OCI-M2 (cell line): ENCODE measurements at regions not wholly inside any gene's neighbourhood (a gene's known extent, or its start where the extent isn't known, plus 50 kb on each side); places are given as distances from the start of the nearest gene placed in this dataset.

Experiments
- DNase-seq: peaks from one replicate; lab custom pipeline; 2025; ENCODE audit not compliant: unreplicated experiment; lab: John Stamatoyannopoulos, UW

- no peak for DNase-seq
These were observed 481.4 kb downstream of the COG6 start for GRCh38 chr13:40136896-40137295.

GRCh38 chr13:40137400-40137799 lies 481.9 kb downstream of the COG6 start:
- no peak for DNase-seq

- DNase-seq, result no peak
These were observed 484.5 kb downstream of the COG6 start for GRCh38 chr13:40139896-40140520.

GRCh38 chr13:40141859-40142555 lies 486.5 kb downstream of the COG6 start:
- DNase-seq, result no peak

- DNase-seq, result no peak
These were observed 487.6 kb downstream of the COG6 start for GRCh38 chr13:40143106-40143505.

- no peak for DNase-seq
These were observed 488.1 kb downstream of the COG6 start for GRCh38 chr13:40143559-40143958.

- no peak for DNase-seq
These were observed 489.7 kb downstream of the COG6 start for GRCh38 chr13:40145139-40145538.

GRCh38 chr13:40146063-40146462 lies 490.6 kb downstream of the COG6 start:
- DNase-seq, result no peak

GRCh38 chr13:40146611-40147117 lies 491.2 kb downstream of the COG6 start:
- DNase-seq, result no peak

- no peak for DNase-seq
These were observed 492.6 kb downstream of the COG6 start for GRCh38 chr13:40148101-40148500.

- no peak for DNase-seq
These were observed 493.3 kb downstream of the COG6 start for GRCh38 chr13:40148742-40149141.

GRCh38 chr13:40149611-40150274 lies 494.3 kb downstream of the COG6 start:
- no peak for DNase-seq

- no peak for DNase-seq
These were observed 496.2 kb downstream of the COG6 start for GRCh38 chr13:40151673-40152072.

- DNase-seq, result no peak
These were observed 496.7 kb downstream of the COG6 start for GRCh38 chr13:40152145-40152544.

- no peak for DNase-seq
These were observed 497.5 kb downstream of the COG6 start for GRCh38 chr13:40152922-40153321.

- no peak for DNase-seq
These were observed 498.1 kb downstream of the COG6 start for GRCh38 chr13:40153516-40153915.

- no peak for DNase-seq
These were observed 499.7 kb downstream of the COG6 start for GRCh38 chr13:40155201-40155600.

- no peak for DNase-seq
These were observed 502.8 kb downstream of the COG6 start for GRCh38 chr13:40158218-40158617.

- no peak for DNase-seq
These were observed 503.3 kb downstream of the COG6 start for GRCh38 chr13:40158757-40159156.

GRCh38 chr13:40159736-40160135 lies 504.3 kb downstream of the COG6 start:
- DNase-seq, result no peak

GRCh38 chr13:40160618-40161350 lies 505.3 kb downstream of the COG6 start:
- no peak for DNase-seq
